Lung (tissue), 11 donors: ENCODE measurements at regions not wholly inside any gene's neighbourhood (a gene's known extent, or its start where the extent isn't known, plus 50 kb on each side); places are given as distances from the start of the nearest gene placed in this dataset.

Experiments used
- ATAC-seq: fragments of 200-7000 bp; cut with Tn5 transposase; one replicate; pipeline ENCODE4 v1.9.1; 2020; ENCODE audit warnings: moderate number of reproducible peaks; ENCODE audit not compliant: insufficient read depth, low FRiP score
- DNase-seq, 3 donors: peaks; one replicate each; pipeline ENCODE4 v3.0.0-alpha.2; 2013 to 2017
- H3K27ac ChIP-seq, 2 donors: one replicate each; pipeline ENCODE4 v1.5.1; 2013; ENCODE audit warnings: mild to moderate bottlenecking in 2 of 2, moderate library complexity in 2 of 2, control low read depth in 1 of 2, inconsistent platforms in 1 of 2, low read depth in 1 of 2, low read length in 1 of 2
- H3K27me3 ChIP-seq, 3 donors: one replicate each; pipeline ENCODE4 v1.5.1; 2013; ENCODE audit warnings: low read length in 2 of 3; ENCODE audit not compliant: control insufficient read depth in 3 of 3, insufficient read depth in 3 of 3
- H3K36me3 ChIP-seq, 4 donors: one replicate each; pipeline ENCODE4 v1.5.1; 2013; ENCODE audit warnings: low read length in 4 of 4, mild to moderate bottlenecking in 1 of 4, moderate library complexity in 1 of 4; ENCODE audit not compliant: control insufficient read depth in 4 of 4, insufficient read depth in 4 of 4
- H3K4me1 ChIP-seq, 5 donors: one replicate each; pipeline ENCODE4 v1.5.1; 2013; ENCODE audit warnings: low read length in 5 of 5, mild to moderate bottlenecking in 2 of 5, moderate library complexity in 1 of 5; ENCODE audit not compliant: control insufficient read depth in 5 of 5, insufficient read depth in 5 of 5
- H3K4me3 ChIP-seq: one replicate; pipeline ENCODE4 v1.5.1; 2013; ENCODE audit warnings: mild to moderate bottlenecking, control low read depth, moderate library complexity
- H3K9ac ChIP-seq, 2 donors: one replicate each; pipeline ENCODE4 v1.5.1; 2013; ENCODE audit warnings: low read length in 2 of 2, control low read depth in 1 of 2; ENCODE audit not compliant: insufficient read depth in 1 of 2
- H3K9me3 ChIP-seq, 4 donors: one replicate each; pipeline ENCODE4 v1.5.1; 2013; ENCODE audit warnings: low read length in 3 of 4, mild to moderate bottlenecking in 1 of 4, moderate library complexity in 1 of 4; ENCODE audit not compliant: control insufficient read depth in 4 of 4, insufficient read depth in 3 of 4
- CTCF ChIP-seq: IDR thresholded peaks from 2 replicates; pipeline ENCODE4 v1.5.1; 2012; ENCODE audit warnings: mild to moderate bottlenecking; ENCODE audit errors: control extremely low read depth, extremely low read depth
- WGBS, 2 donors: extraction: QIAGEN DNeasy Blood & Tissue Kit; methylation state at CpG; one replicate each; pipeline ENCODE4 v1.1.7; 2013; 5-methylcytosine and 5-hydroxymethylcytosine counted together
- donor health status: control.
- donor health status: control.
- donor health status: Bipolar disorder and iron deficiency.
- donor health status: healthy.
- donor health status: DM: yes; HTN: yes; CAD: no.

- Histone ChIP-seq H3K27ac (no peak overlapping the region), H3K36me3 (no peaks in the 10 kb centered on the region), H3K4me3 (no peak overlapping the region), H3K4me1 (no peaks in the 10 kb centered on the region), H3K9ac (no peak overlapping the region), H3K27me3 (no peaks in the 10 kb centered on the region), H3K9me3 (no peaks in the 10 kb centered on the region)
- no peak for TF ChIP-seq CTCF
- ATAC-seq (no peak), DNase-seq (no peak)
- 48 to 69% methylated on average over 2 of the region's 2 CpGs for WGBS, 2 donors
These were observed 283.1 kb upstream of the SPANXN4 start for GRCh38 chrX:142742581-142742980.

- no peak overlapping the region for H3K9ac ChIP-seq
- H3K4me3 ChIP-seq, result no peak overlapping the region
- no peaks in the 10 kb centered on the region for H3K27me3 ChIP-seq
- H3K4me1 ChIP-seq, result no peaks in the 10 kb centered on the region
- no peaks in the 10 kb centered on the region for H3K36me3 ChIP-seq
- ATAC-seq (no peak), DNase-seq (no peak)
- H3K27ac ChIP-seq, result no peak overlapping the region
- WGBS, 2 donors, result 54 to 80% methylated on average over 2 of the region's 2 CpGs
- peaks cover 0 to 2% (median under 1%) of the 10 kb centered on the region in 4 donors for H3K9me3 ChIP-seq
- TF ChIP-seq CTCF, result no peak
These were observed 292.4 kb upstream of the SPANXN4 start for GRCh38 chrX:142733327-142733726.

GRCh38 chrX:142711796-142712290 lies 313.9 kb upstream of the SPANXN4 start:
- no peaks in the 10 kb centered on the region for H3K36me3 ChIP-seq
- H3K27me3 ChIP-seq, result no peaks in the 10 kb centered on the region
- no peak overlapping the region for H3K4me3 ChIP-seq
- DNase-seq (no peak), ATAC-seq (no peak)
- no peak overlapping the region for H3K27ac ChIP-seq
- no peaks in the 10 kb centered on the region for H3K9me3 ChIP-seq
- 41 to 44% methylated on average over 3 of the region's 3 CpGs for WGBS, 2 donors
- no peak overlapping the region for H3K9ac ChIP-seq
- TF ChIP-seq CTCF, result no peak
- H3K4me1 ChIP-seq, result no peaks in the 10 kb centered on the region

GRCh38 chrX:142702749-142703148 lies 323.0 kb upstream of the SPANXN4 start:
- 49 to 71% methylated on average over 2 of the region's 2 CpGs for WGBS, 2 donors
- no peaks in the 10 kb centered on the region for H3K27me3 ChIP-seq
- no peaks in the 10 kb centered on the region for H3K9me3 ChIP-seq
- no peaks in the 10 kb centered on the region for H3K36me3 ChIP-seq
- no peaks in the 10 kb centered on the region for H3K4me1 ChIP-seq
- no peak for DNase-seq
- TF ChIP-seq CTCF, result no peak
- no peak overlapping the region for H3K9ac ChIP-seq
- no peak overlapping the region for H3K27ac ChIP-seq
- no peak for ATAC-seq
- H3K4me3 ChIP-seq, result no peak overlapping the region
